ENCODE measurements at regions not wholly inside any gene's neighbourhood (a gene's known extent, or its start where the extent isn't known, plus 50 kb on each side); places are given as distances from the start of the nearest gene placed in this dataset.

DNA sequence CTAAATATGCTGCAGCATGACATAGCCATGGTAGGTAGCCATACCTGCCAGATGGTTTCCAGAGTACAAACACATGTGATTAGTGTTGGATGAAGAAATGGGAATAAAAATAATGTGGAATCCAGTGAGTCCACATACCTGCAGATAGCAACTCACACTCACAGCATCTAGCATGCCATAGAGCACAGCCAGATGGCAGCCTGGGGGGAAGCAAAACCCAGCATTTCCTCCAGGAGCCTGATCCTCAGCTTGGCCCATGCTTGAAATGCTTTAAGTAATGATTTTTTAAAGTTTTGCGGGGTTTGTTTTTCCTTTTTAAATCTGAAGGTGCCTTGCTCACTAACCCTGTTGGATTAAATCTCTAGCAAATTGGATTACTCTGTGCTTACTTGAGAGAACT lies 535.1 kb downstream of the STK39 start:
- no peak for ATAC-seq
- Mint-ChIP-seq H3K4me3 (no peak overlapping the region), H3K36me3 (no peaks in the 10 kb centered on the region), H3K27ac (no peak overlapping the region), H3K4me1 (no peaks in the 10 kb centered on the region), H3K27me3 (no peaks in the 10 kb centered on the region), H3K9me3 (no peaks in the 10 kb centered on the region)

DNA sequence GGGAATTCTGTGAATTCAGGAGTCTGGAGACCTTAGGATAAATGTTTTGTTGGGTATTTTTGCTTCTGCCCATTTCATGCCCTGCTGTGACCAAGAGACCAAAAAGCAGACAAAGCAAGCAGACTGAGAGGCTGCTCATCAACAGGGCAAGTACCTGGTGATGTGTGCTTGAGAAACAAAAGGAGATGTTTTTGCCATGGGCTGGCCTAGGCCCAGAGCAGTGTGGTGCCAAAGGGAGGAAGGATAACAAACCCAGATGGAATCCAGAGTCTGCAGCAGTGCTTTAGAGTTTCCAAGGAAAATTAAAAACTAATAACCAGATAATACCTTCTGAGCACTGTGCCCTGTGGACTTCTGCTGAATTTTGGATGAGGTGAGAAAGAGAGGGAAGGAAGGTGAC lies 538.4 kb downstream of the STK39 start:
- Mint-ChIP-seq H3K36me3 (no peaks in the 10 kb centered on the region), H3K27ac (no peak overlapping the region), H3K4me3 (no peak overlapping the region), H3K4me1 (no peaks in the 10 kb centered on the region), H3K9me3 (no peaks in the 10 kb centered on the region), H3K27me3 (no peaks in the 10 kb centered on the region)
- ATAC-seq, result no peak

DNA sequence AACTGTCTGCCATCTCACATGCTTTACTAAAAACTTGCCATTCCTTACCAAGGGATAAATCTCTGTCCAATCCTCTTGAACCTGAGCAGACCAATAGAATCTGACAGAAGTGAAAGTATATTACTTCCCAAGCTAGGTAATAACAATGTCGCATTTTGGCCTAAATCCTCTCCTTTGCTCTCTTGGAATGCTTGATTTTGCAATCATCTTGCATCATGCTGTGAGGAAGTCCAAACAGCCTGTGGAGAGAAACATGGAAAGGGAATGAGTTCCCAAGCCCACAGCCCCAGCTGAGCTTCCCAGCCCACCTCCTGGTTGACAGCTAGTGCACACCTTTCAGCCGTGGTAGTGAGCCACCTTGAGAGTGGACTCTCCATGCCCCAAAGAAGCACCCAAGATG lies 540.6 kb downstream of the STK39 start:
- Mint-ChIP-seq H3K27ac (no peak overlapping the region), H3K36me3 (no peaks in the 10 kb centered on the region), H3K4me1 (no peaks in the 10 kb centered on the region), H3K27me3 (no peaks in the 10 kb centered on the region), H3K9me3 (no peaks in the 10 kb centered on the region), H3K4me3 (no peak overlapping the region)
- ATAC-seq, result no peak

DNA sequence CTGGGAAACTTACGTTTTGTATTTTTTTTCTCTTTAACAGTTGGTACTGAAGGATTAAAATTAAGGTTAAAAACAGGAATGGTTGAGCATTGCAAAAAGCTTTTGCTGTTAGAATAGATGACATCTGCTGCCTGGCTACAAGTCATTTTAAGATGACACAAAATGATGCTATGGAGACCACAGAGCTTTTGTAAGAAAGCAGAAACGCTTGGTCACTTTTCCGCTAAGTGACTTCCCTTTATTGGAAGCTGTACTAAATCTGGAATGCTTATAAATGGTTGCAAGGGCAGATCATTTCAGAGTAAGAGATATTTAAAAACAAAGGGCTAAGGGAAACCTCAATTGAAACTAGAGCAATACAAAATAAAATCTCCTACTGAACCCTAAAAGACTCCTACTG lies 544.0 kb downstream of the STK39 start:
- H3K27ac Mint-ChIP-seq, result no peak overlapping the region
- H3K27me3 Mint-ChIP-seq, result no peaks in the 10 kb centered on the region
- H3K4me1 Mint-ChIP-seq, result no peaks in the 10 kb centered on the region
- H3K4me3 Mint-ChIP-seq, result no peak overlapping the region
- ATAC-seq, result no peak
- H3K9me3 Mint-ChIP-seq, result no peaks in the 10 kb centered on the region
- no peaks in the 10 kb centered on the region for H3K36me3 Mint-ChIP-seq

DNA sequence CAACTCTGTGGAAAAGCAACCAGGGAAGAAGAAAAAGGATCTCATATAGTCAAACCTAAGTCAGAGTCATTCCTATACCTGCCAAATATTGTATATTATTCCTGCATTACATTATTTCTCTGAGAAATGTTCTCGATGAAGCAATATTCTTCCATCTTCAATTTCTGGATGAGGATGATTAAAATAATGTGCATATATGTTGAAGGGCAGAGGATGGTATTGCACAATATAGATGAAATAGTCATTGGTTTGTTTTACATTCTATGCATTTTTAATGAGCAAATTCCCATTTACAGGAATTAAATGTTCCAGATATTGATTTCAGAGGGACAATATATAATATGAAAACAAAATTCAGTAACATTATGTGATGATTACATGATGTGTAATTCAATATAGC lies 545.2 kb downstream of the STK39 start:
- Mint-ChIP-seq H3K27ac (no peak overlapping the region), H3K9me3 (no peaks in the 10 kb centered on the region), H3K4me3 (no peak overlapping the region), H3K27me3 (no peaks in the 10 kb centered on the region), H3K4me1 (no peaks in the 10 kb centered on the region), H3K36me3 (no peaks in the 10 kb centered on the region)
- ATAC-seq, result no peak

DNA sequence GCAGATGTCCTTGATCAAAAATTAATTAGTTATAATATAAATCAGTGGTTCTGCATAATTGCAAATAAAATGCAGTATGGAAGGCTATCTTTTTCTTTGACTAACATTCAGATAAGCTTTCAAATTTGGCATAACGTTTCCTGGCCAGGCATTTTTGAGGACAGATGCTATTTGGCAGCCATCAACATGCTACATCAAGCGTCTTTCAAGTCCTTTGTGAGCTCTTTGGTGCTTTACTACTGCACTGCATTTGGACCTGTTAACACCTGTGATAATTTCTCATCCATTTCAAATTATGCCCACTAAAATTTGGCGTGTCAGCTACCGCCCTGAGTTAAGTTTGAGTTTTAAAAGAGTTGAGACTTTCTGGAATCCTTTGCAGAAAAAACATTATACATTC lies 545.7 kb downstream of the STK39 start:
- H3K4me3 Mint-ChIP-seq, result no peak overlapping the region
- no peak overlapping the region for H3K27ac Mint-ChIP-seq
- H3K36me3 Mint-ChIP-seq, result no peaks in the 10 kb centered on the region
- H3K4me1 Mint-ChIP-seq, result no peaks in the 10 kb centered on the region
- H3K27me3 Mint-ChIP-seq, result no peaks in the 10 kb centered on the region
- no peaks in the 10 kb centered on the region for H3K9me3 Mint-ChIP-seq
- no peak for ATAC-seq

DNA sequence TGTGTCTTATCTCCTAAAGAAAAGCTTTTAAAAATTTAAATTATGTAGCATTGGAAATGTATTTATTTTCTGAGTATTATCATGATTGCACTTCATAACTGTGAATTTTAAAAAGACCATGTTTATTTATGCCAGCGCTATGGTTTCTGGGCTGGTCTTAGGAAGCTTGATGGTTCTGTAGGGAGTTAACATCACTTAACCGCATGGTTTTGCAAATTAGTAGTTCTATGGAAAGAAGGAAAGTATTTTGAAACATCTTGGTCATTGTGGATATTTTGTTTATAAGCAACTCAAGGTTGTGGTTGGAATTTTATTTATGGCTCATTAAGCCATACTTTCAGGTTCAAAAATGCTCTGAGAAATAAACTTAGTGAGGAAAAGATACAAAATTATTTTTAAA lies 549.4 kb downstream of the STK39 start:
- ATAC-seq, result no peak
- Mint-ChIP-seq H3K27ac (no peak overlapping the region), H3K9me3 (no peaks in the 10 kb centered on the region), H3K4me1 (no peaks in the 10 kb centered on the region), H3K36me3 (no peaks in the 10 kb centered on the region), H3K27me3 (no peaks in the 10 kb centered on the region), H3K4me3 (no peak overlapping the region)

DNA sequence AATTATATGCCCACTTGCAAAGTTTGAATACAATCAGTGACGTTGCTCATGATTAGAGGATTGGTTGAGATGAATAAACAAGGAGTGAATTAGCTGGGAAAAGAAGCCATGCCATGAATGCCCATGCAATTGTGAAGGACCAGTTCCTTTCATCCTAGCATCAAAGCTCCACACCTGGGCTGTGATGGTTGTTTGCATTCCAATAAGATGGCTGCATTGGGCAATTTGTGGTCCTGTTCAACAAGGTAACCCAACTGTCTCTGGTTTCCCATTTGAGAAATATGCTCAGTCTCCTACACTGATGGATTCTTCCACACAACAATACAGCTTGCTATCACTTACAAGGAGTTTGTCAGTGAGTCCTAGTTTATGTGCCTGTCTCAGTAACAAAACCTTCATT lies 550.2 kb downstream of the STK39 start:
- Mint-ChIP-seq H3K9me3 (no peaks in the 10 kb centered on the region), H3K27me3 (no peaks in the 10 kb centered on the region), H3K36me3 (no peaks in the 10 kb centered on the region), H3K27ac (no peak overlapping the region), H3K4me3 (no peak overlapping the region), H3K4me1 (no peaks in the 10 kb centered on the region)
- ATAC-seq, result no peak

DNA sequence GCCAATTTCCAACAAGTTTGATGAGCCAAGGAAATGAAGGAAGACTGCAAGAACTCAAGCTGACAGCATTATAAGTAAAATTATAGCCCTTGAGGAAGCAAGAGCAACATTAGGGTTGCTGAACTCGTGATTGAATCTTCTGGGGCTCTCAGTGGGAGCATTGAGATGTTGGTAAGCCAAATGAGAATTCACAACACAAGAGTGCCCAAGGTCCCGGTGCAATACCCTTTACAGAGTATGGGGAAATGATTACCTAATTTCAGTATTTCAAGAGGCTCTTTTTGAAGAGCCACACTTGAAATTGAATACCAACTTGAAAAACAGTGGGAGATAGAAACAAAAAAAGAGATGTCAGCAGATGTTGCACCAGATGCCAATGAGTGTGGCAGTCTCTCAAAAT lies 554.5 kb downstream of the STK39 start:
- Mint-ChIP-seq H3K36me3 (no peaks in the 10 kb centered on the region), H3K4me1 (no peaks in the 10 kb centered on the region), H3K27ac (no peak overlapping the region), H3K4me3 (no peak overlapping the region), H3K9me3 (peaks cover 3% of the 10 kb centered on the region), H3K27me3 (no peaks in the 10 kb centered on the region)
- ATAC-seq, result no peak

DNA sequence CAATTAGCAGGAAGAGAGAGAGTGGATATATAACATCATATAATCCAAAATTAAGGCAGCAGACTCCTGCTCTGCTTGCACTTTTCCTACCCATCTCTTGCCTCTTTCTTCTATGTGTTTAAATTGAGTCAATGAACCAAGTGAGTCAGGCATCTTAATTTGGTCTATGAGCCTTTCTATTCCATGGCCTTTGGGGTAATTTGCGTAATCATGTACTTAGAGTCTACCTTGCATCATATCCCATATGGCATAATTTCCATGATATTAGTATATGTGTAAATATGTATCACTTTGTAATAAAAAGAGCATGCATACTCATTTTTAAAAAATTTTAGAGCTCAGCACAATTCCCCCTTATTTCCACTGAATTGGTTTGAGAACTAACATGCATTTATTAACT lies 555.2 kb downstream of the STK39 start:
- H3K9me3 Mint-ChIP-seq, result peaks cover 3% of the 10 kb centered on the region
- H3K36me3 Mint-ChIP-seq, result no peaks in the 10 kb centered on the region
- no peak for ATAC-seq
- H3K4me3 Mint-ChIP-seq, result no peak overlapping the region
- no peaks in the 10 kb centered on the region for H3K27me3 Mint-ChIP-seq
- H3K27ac Mint-ChIP-seq, result no peak overlapping the region
- H3K4me1 Mint-ChIP-seq, result no peaks in the 10 kb centered on the region

DNA sequence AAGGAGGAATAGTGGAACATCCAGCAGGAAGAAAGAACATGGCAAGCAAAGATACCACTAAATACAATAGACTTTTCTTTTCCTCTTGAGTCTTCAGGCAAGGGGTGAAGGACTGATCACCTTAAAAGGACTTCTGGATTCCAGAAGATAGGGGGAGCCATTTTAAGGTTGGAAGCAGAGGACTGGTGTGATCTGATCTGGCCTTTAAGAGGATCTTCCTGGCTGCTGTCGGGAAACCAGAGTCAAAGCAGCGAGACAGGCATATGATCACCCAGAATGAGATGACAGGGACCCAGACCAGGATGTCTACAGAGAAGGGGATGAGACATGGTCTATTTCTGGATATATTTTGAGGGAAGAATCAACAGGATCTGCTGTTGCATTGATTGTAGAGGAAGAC lies 558.0 kb downstream of the STK39 start:
- no peak for ATAC-seq
- no peak overlapping the region for H3K27ac Mint-ChIP-seq

DNA sequence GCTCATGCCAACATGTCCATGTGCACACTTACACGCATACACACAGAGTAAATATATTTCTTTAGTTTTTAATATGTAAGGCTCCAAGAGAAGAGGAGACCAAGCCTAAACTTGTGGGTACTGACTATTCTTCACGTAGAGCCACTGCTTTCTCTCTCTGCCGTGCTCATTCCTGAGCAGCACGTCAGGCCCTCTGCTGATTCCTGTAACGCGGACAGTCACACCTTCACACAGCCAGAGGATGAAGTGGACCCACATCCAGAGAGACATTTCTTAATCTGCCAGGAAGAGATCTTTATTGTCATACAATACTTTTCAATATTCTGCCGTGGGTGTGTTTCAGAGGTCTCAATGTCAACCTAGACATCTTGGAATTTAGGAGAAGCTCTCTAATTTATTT lies 560.7 kb downstream of the STK39 start:
- Mint-ChIP-seq H3K9me3 (peaks cover 3% of the 10 kb centered on the region), H3K36me3 (no peaks in the 10 kb centered on the region), H3K4me3 (no peak overlapping the region), H3K4me1 (no peaks in the 10 kb centered on the region), H3K27me3 (no peaks in the 10 kb centered on the region), H3K27ac (no peak overlapping the region)
- ATAC-seq, result no peak

More for the DNA sequence above, 558.0 kb downstream of the STK39 start:
- Mint-ChIP-seq H3K27me3 (no peaks in the 10 kb centered on the region), H3K36me3 (no peaks in the 10 kb centered on the region), H3K4me1 (no peaks in the 10 kb centered on the region), H3K4me3 (no peak overlapping the region), H3K9me3 (peaks cover 3% of the 10 kb centered on the region)

DNA sequence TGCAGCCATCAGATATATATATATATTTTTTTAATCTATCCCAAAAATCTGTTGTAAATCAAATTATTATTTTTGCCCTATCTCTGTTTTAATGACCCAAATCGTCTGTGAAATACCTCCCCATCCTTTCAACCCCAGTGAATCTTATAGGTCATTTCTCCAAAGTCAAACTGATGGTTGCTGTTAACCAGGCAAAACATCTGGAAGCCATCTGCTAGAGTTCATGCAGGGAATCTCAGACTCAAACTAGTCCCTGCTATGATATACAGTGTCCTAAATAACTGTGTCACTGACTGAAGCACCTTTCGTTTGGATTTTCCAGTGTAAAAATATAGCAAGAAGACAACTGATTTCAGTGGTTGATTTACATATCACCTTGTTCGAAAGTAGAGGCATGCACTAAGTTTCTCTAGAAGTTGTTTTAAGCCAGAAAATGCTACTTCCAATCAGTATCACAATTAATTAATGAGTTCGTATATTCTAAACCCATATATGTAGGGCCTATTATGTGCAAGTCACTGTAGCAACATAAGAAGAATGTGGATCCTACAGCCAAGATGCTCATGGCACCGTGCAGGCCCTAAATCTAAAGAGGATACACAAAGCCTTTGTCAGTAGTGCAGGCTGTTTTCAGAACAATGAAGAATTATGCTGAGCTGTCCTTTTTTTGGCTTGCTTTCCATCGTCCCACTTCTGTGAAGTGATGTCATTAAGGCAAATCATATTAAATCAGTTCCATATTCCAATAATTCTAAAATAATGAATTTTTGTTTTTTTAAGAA lies 566.0 kb downstream of the STK39 start:
- Mint-ChIP-seq H3K9me3 (no peaks in the 10 kb centered on the region), H3K4me1 (no peaks in the 10 kb centered on the region), H3K27me3 (no peaks in the 10 kb centered on the region), H3K27ac (no peak overlapping the region), H3K4me3 (no peak overlapping the region), H3K36me3 (no peaks in the 10 kb centered on the region)
- ATAC-seq, result no peak

DNA sequence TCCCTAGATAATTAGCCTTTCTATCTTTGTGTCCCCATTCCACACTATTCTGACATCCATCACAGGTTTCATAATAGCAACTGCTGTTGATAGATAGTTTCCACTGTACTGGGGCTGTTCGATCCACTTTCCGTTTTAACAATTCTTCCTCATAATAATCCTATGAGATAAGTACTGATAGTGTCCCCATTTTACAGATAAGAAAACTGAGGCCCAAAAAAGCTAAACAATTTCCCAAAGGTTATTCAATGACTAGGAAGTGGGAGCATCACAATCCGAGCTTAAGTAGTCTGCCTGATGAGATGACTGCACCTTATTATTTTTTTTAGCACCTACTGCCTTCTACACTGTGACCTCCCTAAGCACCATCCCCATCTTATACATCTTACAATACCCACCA lies 569.2 kb downstream of the STK39 start:
- Mint-ChIP-seq H3K4me1 (no peaks in the 10 kb centered on the region), H3K27me3 (no peaks in the 10 kb centered on the region), H3K36me3 (no peaks in the 10 kb centered on the region), H3K9me3 (no peaks in the 10 kb centered on the region), H3K4me3 (no peak overlapping the region), H3K27ac (no peak overlapping the region)
- ATAC-seq, result no peak

DNA sequence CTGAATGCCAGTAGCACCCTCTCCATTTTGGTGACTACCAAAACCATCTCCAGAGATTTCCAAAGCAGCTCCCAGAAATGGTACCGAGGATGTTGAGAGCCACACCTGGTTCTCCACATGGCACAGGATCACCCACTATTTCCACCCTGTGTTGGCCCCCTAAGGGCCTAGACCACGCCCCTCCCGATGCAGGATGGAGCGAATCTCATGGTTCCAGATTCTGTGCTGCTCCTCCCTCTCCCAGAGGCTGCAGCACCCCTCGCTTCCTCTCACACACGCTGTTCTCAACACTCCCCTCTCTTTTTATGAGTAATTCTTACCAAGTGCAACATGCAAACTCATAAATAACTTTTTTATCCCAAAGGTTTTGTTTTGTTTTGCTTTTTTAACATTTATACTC lies 571.5 kb downstream of the STK39 start:
- H3K9me3 Mint-ChIP-seq, result peaks cover 4% of the 10 kb centered on the region
- no peaks in the 10 kb centered on the region for H3K4me1 Mint-ChIP-seq
- H3K36me3 Mint-ChIP-seq, result no peaks in the 10 kb centered on the region
- no peaks in the 10 kb centered on the region for H3K27me3 Mint-ChIP-seq
- no peak overlapping the region for H3K27ac Mint-ChIP-seq
- ATAC-seq, result no peak
- H3K4me3 Mint-ChIP-seq, result no peak overlapping the region

DNA sequence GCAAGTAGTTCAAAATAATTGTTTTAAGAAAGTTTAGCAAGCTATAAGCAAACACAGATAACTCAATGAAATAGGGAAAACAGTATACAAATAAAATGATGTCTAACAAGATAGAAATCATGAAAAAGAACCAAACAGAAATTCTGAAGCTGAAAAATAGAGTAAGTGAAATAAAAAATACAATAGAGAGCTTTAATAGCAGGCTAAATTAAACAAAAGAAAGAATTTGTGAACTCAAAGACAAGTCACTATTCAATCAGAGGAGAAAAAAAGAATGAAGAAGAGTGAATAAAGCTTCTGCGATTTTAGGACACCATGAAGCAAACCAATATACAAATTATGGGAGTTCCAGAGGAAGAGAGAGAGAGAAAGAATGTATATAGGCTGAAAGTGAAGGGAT lies 576.8 kb downstream of the STK39 start:
- Mint-ChIP-seq H3K4me3 (no peak overlapping the region), H3K27me3 (no peaks in the 10 kb centered on the region), H3K36me3 (no peaks in the 10 kb centered on the region), H3K9me3 (peaks cover 14% of the 10 kb centered on the region), H3K27ac (no peak overlapping the region), H3K4me1 (no peaks in the 10 kb centered on the region)
- ATAC-seq, result no peak

DNA sequence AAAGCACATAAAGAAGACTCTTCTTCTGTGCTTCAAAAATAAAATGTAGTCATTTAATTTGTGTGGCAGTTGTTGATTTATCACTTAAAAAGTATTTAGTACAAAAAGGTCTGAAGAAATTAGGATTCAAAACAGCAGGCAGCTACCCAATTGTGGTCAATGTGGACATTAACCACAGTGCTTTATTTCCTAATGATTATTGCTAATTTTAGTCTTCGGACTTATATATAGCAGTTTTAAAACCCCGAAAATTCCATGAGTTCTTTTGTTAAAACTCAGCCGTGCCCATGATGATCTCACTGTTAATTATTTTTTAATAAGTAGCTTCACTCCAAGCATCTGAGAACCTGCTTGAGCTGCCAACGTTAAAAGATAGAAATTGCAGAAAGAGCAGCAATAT lies 594.3 kb downstream of the STK39 start:
- Mint-ChIP-seq H3K36me3 (no peaks in the 10 kb centered on the region), H3K4me1 (no peaks in the 10 kb centered on the region), H3K4me3 (no peak overlapping the region), H3K27me3 (no peaks in the 10 kb centered on the region), H3K9me3 (peaks cover 3% of the 10 kb centered on the region), H3K27ac (no peak overlapping the region)
- no peak for ATAC-seq
